OCI-LY3 (cell line): ENCODE measurements at regions not wholly inside any gene's neighbourhood (a gene's known extent, or its start where the extent isn't known, plus 50 kb on each side); places are given as distances from the start of the nearest gene placed in this dataset.

Source experiments
- H2AFZ ChIP-seq: fragments of 200-600, 300-600 bp; shearing (Covaris generic); 2 replicates; pipeline ENCODE4 v1.6.0; 2014; ENCODE audit warnings: antibody characterized with exemption, low read depth, low read length
- H3K27ac ChIP-seq: fragments of 200-600, 300-600 bp; sonication (generic); 2 replicates; pipeline ENCODE4 v1.5.1; 2014; ENCODE audit warnings: mild to moderate bottlenecking, low read length, moderate library complexity, mixed read lengths
- H3K27me3 ChIP-seq: fragments of 200-600, 300-600 bp; sonication (generic); 2 replicates; pipeline ENCODE4 v1.6.1; 2014; ENCODE audit warnings: low read depth, low read length, mixed read lengths
- H3K36me3 ChIP-seq: fragments of 200-600, 300-600 bp; sonication (generic); replicated peaks from 2 replicates; pipeline ENCODE3; 2014; ENCODE audit warnings: low read depth, low read length, mixed read lengths
- H3K4me1 ChIP-seq: fragments of 300-600, 200-600 bp; sonication (generic); 2 replicates; pipeline ENCODE4 v1.6.1; 2014; ENCODE audit warnings: low read length, mixed read lengths
- H3K4me2 ChIP-seq: fragments of 200-600, 300-600 bp; sonication (generic); 2 replicates; pipeline ENCODE4 v1.6.1; 2014; ENCODE audit warnings: low read length, mixed read lengths
- H3K4me3 ChIP-seq: fragments of 300-600, 200-600 bp; sonication (generic); 2 replicates; pipeline ENCODE4 v1.5.1; 2014; ENCODE audit warnings: antibody characterized with exemption, mild to moderate bottlenecking, low read length, moderate library complexity
- H3K79me2 ChIP-seq: fragments of 300-600, 200-600 bp; shearing (Covaris generic); 2 replicates; pipeline ENCODE4 v1.6.1; 2014; ENCODE audit warnings: mild to moderate bottlenecking, low read length, mixed read lengths
- H3K9ac ChIP-seq: fragments of 300-600, 200-600 bp; shearing (Covaris generic); 2 replicates; pipeline ENCODE4 v1.6.0; 2014; ENCODE audit warnings: mild to moderate bottlenecking, low read length, moderate library complexity
- H3K9me3 ChIP-seq: fragments of 200-600, 300-600 bp; shearing (Covaris generic); 2 replicates; pipeline ENCODE4 v1.6.1; 2014; ENCODE audit warnings: low read length, mixed read lengths; ENCODE audit not compliant: insufficient read depth
- H4K20me1 ChIP-seq: fragments of 200-600, 300-600 bp; sonication (generic); 2 replicates; pipeline ENCODE4 v1.6.1; 2016; ENCODE audit warnings: low read length, mixed read lengths; ENCODE audit not compliant: insufficient read depth
- CTCF ChIP-seq: fragments of 200-600, 300-600 bp; sonication (generic); IDR thresholded peaks from 2 replicates; pipeline ENCODE4 v1.5.1; 2014; ENCODE audit warnings: antibody characterized with exemption, low read length, low read depth
- EZH2phosphoT487 ChIP-seq: fragments of 200-600 bp; shearing (Covaris generic); IDR thresholded peaks from 2 replicates; pipeline ENCODE4 v1.6.1; 2018; ENCODE audit warnings: antibody characterized with exemption, mixed run types, low read depth

DNA sequence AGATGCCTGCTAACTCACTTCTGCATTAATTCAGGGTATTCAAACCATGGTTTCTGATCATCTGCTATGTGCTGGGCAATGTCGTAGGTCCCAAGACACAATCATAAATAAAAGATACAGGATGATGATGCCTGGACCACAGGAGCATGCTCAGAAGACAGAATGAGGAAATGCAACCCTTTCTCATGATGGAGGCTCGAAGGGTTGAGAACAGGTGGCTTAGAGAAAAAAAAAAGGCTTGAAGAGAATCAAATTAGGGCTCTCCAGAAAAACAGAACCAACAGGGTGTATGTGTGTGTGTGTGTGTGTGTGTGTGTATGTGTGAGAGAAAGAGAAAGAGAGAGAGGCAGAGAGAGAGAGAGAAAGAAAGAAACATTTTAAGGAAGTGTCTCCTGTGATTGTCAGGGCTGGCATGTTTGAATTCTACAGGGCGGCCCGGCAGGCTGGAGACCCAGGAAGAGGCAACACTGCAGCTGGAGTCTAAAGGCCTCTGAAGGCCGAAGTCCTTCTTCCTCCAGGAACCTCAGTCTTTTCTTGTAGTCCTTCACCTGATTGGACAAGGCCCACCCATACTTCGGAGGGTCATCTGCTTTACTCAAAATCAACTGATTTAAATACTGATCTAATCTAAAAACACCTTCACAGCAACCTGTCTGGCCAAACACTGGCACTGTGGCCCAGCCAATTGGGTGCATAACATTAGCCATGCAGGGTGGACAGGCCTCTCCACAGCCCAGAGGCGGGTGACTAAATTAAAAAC is 143.8 kb downstream of the ERMARD start:
- no peak overlapping the region for H2AFZ ChIP-seq
- no peaks in the 10 kb centered on the region for H4K20me1 ChIP-seq
- no peak overlapping the region for H3K4me2 ChIP-seq
- H3K9me3 ChIP-seq, result no peaks in the 10 kb centered on the region
- no peak overlapping the region for H3K4me3 ChIP-seq
- no peaks in the 10 kb centered on the region for H3K36me3 ChIP-seq
- no peaks in the 10 kb centered on the region for H3K27me3 ChIP-seq
- no peak overlapping the region for H3K27ac ChIP-seq
- H3K79me2 ChIP-seq, result no peaks in the 10 kb centered on the region
- H3K9ac ChIP-seq, result no peak overlapping the region
- H3K4me1 ChIP-seq, result no peaks in the 10 kb centered on the region
- TF ChIP-seq EZH2phosphoT487 (no peak), CTCF (no peak)

DNA sequence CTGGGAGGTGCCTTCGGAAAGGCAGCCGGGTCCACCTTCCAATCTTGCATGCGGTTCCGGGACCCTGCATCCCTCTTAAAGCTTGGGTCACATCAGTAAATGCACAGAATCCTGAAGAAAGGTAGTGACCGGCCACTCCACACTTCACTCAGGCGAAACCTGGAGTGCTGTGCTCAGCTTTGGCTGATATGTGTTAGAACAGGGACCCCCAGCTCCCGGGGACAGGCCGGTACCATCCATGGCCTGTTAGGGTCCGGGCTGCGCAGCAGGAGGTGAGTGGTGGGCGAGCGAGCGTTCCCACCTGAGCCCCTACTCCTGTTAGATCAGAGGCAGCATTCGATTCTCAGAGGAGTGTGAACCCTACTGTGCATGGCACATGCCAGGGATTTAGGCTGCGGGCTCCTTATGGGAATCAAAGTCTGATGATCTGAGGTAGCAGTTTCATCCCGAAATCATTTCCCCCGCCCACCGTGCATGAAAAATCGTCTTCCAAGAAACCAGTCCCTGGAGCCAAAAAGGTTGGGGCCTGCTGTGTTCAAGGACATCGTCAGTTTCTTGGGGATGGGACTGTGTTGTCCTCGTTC is 143.0 kb downstream of the ERMARD start:
- Histone ChIP-seq H2AFZ (no peak overlapping the region), H3K4me3 (no peak overlapping the region), H3K4me2 (no peak overlapping the region), H3K4me1 (no peaks in the 10 kb centered on the region), H4K20me1 (no peaks in the 10 kb centered on the region), H3K27ac (no peak overlapping the region), H3K79me2 (no peaks in the 10 kb centered on the region), H3K9ac (no peak overlapping the region), H3K36me3 (no peaks in the 10 kb centered on the region), H3K27me3 (no peaks in the 10 kb centered on the region), H3K9me3 (no peaks in the 10 kb centered on the region)
- TF ChIP-seq EZH2phosphoT487 (no peak), CTCF (no peak)

DNA sequence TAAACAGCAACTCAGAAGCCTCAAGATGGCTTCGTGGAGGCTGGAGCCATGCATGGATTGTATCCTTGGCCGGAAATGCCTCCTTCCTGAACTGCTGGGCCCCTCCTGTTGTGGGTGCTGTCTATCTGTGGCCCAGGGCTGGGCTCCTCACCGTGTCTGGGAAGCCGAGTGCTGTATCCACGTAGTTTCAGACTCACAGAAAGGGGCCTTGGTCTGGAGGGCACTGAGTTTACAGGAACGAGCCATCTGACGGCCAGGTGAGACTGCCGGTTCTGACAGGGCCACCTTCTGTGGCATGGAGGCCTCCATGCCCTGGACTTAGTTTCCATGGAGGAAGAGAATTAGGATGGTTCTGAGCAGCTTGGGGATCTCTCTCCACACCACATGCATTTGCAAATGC is 142.2 kb downstream of the ERMARD start:
- Histone ChIP-seq H2AFZ (no peak overlapping the region), H4K20me1 (no peaks in the 10 kb centered on the region), H3K9ac (no peak overlapping the region), H3K4me3 (no peak overlapping the region), H3K4me1 (no peaks in the 10 kb centered on the region), H3K9me3 (no peaks in the 10 kb centered on the region), H3K27ac (no peak overlapping the region), H3K27me3 (no peaks in the 10 kb centered on the region), H3K79me2 (no peaks in the 10 kb centered on the region), H3K36me3 (no peaks in the 10 kb centered on the region), H3K4me2 (no peak overlapping the region)
- TF ChIP-seq CTCF (no peak), EZH2phosphoT487 (no peak)

GRCh38 chr6:169891846-169892245 is 140.4 kb downstream of the ERMARD start:
- H2AFZ ChIP-seq, result no peak overlapping the region
- no peak overlapping the region for H3K9ac ChIP-seq
- no peak overlapping the region for H3K27ac ChIP-seq

More at GRCh38 chr6:169891846-169892245, 140.4 kb downstream of the ERMARD start:
- Histone ChIP-seq H3K4me3 (no peak overlapping the region), H3K27me3 (no peaks in the 10 kb centered on the region), H3K36me3 (no peaks in the 10 kb centered on the region), H3K79me2 (no peaks in the 10 kb centered on the region), H3K4me2 (no peak overlapping the region), H4K20me1 (no peaks in the 10 kb centered on the region), H3K4me1 (no peaks in the 10 kb centered on the region), H3K9me3 (no peaks in the 10 kb centered on the region)
- TF ChIP-seq CTCF, result no peak
- no peak for TF ChIP-seq EZH2phosphoT487
